Hypothalamus (tissue), 51 donors: ENCODE measurements at regions not wholly inside any gene's neighbourhood (a gene's known extent, or its start where the extent isn't known, plus 50 kb on each side); places are given as distances from the start of the nearest gene placed in this dataset.
"Not testable (repeated sequence)": the region's sequence is repeated elsewhere in the genome, so short reads cannot be mapped to it uniquely, and the experiment has no call there.

Source experiments
- DNase-seq, 51 donors: peaks; one replicate each; lab custom pipeline; 2025; lab: John Stamatoyannopoulos, UW

- DNase-seq = no peak
Observed at GRCh38 chr7:22066522-22066921, 120.8 kb upstream of the CDCA7L start.

GRCh38 chr7:22064816-22065215 is 119.1 kb upstream of the CDCA7L start:
- no peak for DNase-seq

DNA sequence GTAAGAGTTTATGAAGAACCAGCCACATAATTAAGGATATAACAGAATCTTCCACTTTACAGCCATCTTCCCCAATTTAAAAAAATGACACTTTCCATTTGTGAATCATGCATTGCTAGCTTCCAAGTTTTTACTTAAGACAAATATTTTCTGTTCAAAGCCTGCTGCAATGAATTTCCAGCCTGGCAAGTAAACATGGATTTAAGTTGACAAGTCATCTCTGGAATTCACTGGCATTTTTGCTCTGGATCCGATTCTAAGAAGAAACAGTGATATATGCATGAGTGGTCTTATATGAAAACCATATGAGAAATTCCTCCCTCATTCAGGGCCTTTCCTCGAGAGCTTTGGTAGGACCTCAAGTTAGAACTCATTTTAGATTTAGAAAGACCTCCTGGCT is 116.1 kb upstream of the CDCA7L start:
- DNase-seq = no peak

- DNase-seq = no peak
Observed at GRCh38 chr7:22060863-22061262, 115.2 kb upstream of the CDCA7L start.

DNA sequence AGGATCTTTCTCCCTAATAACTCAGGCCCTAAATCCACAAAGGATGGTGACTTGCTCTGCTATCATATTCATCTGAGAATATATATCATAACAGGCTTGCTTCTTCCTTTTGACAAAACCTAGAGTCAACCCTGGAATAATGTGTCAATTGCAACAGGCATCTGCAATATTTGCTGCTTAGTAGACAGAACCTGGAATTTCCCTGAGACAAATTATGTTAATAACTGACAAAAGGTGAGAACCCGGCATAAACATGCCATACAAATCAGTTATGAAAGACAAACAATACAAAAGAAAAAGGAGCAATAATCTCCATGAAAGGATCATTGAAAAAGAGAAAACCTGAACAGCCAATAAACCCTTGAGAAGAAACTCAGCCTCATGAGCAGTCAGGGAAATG is 114.5 kb upstream of the CDCA7L start:
- no peak for DNase-seq

GRCh38 chr7:22055226-22055625 is 109.5 kb upstream of the CDCA7L start:
- DNase-seq = no peak

DNA sequence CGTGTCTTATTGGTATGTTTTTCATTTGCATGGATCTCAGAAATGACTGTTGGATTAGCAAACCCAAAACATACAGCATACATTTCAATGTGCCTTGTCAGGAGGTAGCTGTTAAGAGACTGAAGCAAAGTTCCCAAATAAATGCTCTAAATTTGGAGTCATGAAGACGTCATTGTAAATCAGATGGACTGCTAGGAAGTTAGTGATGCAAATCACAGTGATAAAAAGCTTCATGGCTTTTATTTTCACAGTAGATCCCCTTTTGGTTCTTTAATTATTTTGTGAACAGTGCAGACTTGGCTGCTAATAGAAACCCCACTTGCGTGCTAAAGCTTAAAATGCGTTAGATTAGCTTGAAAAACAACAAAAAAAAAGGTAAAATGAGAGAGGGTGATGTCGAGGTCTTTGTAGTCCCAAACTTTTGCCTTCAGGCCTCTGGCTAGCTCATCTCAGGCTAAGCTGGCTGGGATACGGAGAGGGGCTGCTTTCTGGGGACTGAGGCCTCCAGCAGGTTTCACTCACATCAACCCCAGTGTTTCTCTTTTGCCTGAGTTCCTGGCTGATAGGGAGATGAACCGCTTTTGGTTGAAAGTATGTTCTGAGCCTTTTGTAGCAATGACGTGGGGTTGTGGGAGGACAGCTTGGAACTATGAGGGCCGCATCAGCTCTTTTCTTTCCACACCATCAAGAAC is 107.1 kb upstream of the CDCA7L start:
- DNase-seq = peak in 1 of 51 donors; percentile 6

DNA sequence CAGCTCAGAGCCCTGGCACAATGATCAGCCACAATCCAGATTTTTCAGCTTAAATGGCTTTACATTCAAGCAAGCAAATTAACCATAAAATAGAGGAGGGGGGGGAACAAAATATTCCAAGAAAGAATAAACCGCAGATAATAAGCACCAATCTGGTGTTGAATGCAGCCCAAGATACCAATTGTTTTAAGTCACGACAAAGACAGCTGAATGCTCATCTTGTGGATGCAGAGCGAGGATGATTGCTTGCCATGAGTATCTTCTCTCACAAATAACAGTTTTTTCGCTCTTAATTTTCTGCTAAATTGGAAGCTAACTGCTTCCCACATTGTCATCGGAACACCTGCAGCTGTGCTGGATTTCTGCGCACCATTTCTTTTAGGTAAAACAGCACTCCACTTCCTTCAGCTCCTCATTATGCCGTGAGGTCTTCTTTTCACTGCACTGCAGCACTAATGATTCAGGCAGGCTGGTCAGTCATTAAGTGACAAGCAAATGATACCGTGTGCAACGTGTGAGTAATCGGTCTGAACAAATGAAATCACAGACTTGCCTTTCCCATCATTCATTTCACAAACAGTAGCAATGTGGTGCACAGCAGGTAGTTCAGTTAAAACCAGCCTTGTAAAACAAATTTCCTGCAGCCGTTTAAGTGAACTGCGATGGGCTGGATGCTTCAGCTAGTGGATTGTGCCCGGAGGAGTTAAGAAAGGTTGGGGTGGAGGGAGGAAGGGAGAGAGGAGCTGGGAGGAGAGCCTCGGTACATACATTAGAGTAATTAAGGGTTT is 106.4 kb upstream of the CDCA7L start:
- DNase-seq = peak in 2 of 51 donors; percentile 8 to 35

DNA sequence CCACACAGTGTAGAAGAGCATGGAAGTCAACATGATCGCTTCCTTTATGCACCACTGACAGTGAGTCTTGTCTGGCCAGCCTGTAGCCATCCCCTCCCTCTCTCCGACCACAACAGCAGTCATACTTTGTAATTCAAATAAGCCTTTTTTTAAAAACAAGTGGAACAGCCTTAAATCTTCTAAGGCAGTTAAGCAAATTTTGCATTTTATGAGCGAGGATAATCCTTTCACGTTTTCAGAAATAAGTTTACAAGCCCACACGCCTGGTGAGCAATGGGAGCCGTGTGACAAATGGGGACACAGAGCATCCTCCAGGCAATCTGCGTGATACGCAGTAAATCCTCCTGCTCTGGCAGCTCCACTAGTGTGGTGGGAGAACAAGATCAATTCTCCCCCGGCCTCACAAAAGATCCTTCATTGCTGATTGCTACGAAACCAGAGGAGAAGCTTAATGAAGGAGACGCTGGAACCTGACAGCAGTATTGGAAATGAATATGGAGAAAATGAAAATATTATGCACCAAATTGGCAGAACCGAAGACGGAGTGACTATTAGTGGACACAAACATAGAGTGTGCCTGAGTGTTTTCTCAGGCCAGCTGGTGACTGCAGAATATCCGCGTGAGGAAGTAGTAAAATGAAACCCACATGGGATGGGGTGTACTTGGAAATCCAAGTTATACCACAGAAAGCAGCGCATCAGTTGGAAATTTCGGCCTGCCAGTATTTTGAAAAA is 104.2 kb upstream of the CDCA7L start:
- peak in 1 of 51 donors; percentile 5 for DNase-seq

GRCh38 chr7:22043367-22043766 is 97.7 kb upstream of the CDCA7L start:
- DNase-seq = no peak

GRCh38 chr7:22040923-22041595 is 95.4 kb upstream of the CDCA7L start:
- no peak for DNase-seq

DNA sequence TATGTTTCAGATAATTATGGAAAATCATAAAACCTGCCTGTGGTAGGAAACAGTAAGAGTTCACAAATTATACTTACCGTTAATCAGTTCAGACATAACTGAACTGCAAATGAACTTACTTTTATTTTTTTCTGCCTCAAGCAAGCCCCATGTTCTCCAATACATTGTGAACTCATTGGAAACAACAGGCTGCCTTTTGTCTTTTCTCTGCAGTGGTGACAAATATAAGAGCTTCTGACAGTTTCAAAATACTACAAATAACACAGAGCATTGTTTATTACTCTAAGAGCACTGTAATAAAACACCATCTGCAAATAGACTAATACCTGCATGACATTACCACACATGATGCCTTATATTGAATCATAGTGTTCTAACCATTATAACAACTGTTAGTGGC is 94.0 kb upstream of the CDCA7L start:
- no peak for DNase-seq

- not testable (repeated sequence) for DNase-seq
Observed at GRCh38 chr7:22032356-22032755, 86.7 kb upstream of the CDCA7L start.

- not testable (repeated sequence) for DNase-seq
Observed at GRCh38 chr7:22028656-22029055, 83.0 kb upstream of the CDCA7L start.

GRCh38 chr7:22027475-22027874 is 81.8 kb upstream of the CDCA7L start:
- DNase-seq = no peak

DNA sequence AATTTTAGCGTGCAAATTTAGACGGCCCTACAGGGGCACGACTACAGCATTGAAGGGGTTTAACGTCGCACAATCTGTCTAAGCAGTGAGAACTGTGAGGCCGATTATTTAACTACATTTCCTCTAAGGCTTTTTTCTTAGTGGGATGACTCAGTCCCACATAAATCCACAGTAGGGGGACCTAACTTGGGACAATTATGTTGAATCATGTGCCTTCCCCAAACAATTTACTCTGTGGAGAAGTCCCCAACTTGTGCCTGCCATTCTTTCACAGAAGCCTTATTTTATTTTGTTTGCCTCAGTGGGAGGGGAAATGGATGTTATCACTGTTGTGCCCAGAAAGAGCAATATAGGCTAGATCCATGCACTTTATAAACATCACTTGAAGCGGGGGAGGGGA is 80.3 kb upstream of the CDCA7L start:
- no peak for DNase-seq

DNA sequence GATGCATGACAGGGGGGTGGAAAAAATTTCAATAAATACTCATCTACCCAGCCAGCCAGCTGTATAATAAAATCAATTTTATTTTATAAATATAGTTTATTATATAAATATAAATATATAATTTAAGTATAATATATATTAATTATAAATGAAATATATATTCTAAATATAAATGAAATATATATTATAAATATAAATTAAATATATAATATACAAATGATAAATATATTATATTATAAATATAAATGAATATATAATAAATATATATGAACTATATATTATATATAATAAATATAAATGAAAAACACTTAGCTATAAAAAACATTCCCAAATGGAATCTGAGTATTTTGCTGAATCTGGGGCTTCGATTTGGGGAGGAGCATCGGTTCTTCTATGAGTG is 79.4 kb upstream of the CDCA7L start:
- DNase-seq = no peak

DNA sequence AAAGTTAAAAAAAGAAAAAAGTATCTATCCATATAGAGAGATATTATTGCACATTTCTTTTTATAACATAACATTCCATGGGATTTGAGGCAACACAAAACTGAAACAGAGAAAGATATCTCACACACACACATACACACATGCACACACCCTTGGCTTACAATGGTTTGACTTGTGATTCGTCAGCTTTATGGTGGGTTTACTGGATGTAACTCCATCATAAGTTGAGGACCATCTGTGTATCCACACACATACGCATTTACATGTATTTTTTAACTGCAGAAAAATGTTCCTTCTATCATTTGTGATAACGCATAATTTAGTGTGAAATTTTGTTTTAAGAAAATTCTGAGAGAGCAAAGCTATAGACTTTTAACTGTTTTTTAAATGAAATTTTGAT is 74.2 kb upstream of the CDCA7L start:
- no peak for DNase-seq

DNA sequence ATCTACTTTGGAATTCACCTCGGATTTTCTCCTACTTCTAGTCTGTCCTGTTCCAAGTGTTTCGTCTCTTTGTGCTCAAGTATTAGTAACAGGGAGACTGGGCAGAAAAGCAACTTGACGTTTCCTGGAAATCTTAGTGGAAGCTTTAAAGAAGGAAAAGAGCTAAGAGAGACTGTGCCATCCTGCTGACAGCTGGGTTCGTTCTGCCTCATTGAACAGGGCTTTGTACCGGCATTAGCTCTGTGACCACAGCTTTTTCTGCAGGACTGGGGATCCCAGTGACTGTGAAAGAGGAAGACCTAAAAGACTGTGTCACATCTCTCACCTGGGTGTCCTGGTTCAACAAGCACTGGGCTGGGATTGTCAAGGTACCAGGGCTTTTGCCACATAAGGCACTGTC is 70.8 kb upstream of the CDCA7L start:
- peak in 1 of 51 donors; percentile 6 for DNase-seq

- no peak for DNase-seq
Observed at GRCh38 chr7:22013711-22014110, 68.0 kb upstream of the CDCA7L start.

GRCh38 chr7:22008683-22009082 is 63.0 kb upstream of the CDCA7L start:
- DNase-seq = no peak
